Subcutaneous abdominal adipose tissue (tissue), 5 donors: ENCODE measurements at regions not wholly inside any gene's neighbourhood (a gene's known extent, or its start where the extent isn't known, plus 50 kb on each side); places are given as distances from the start of the nearest gene placed in this dataset.

Source experiments
- H3K27ac ChIP-seq: one replicate; pipeline ENCODE4 v1.7.0; 2013; ENCODE audit warnings: low read depth, mild to moderate bottlenecking, inconsistent platforms, low read length, moderate library complexity
- H3K27me3 ChIP-seq, 5 donors: one replicate each; pipeline ENCODE4 v1.7.0; 2013; ENCODE audit warnings: low read length in 5 of 5, inconsistent platforms in 1 of 5; ENCODE audit not compliant: control insufficient read depth in 5 of 5, insufficient read depth in 4 of 5
- H3K36me3 ChIP-seq, 5 donors: one replicate each; pipeline ENCODE4 v1.7.0; 2013; ENCODE audit warnings: low read length in 5 of 5; ENCODE audit not compliant: control insufficient read depth in 5 of 5, insufficient read depth in 5 of 5
- H3K4me1 ChIP-seq, 5 donors: one replicate each; pipeline ENCODE4 v1.7.0; 2013; ENCODE audit warnings: low read length in 5 of 5, mild to moderate bottlenecking in 3 of 5, moderate library complexity in 1 of 5; ENCODE audit not compliant: control insufficient read depth in 5 of 5, insufficient read depth in 5 of 5
- H3K4me3 ChIP-seq, 5 donors: one replicate each; pipeline ENCODE4 v1.7.0; 2013; ENCODE audit warnings: low read length in 5 of 5, low read depth in 1 of 5
- H3K9ac ChIP-seq, 5 donors: one replicate each; pipeline ENCODE4 v1.7.0; 2013; ENCODE audit warnings: low read length in 5 of 5, mild to moderate bottlenecking in 4 of 5, moderate library complexity in 3 of 5
- H3K9me3 ChIP-seq, 5 donors: one replicate each; pipeline ENCODE4 v1.7.0; 2013; ENCODE audit warnings: low read length in 5 of 5; ENCODE audit not compliant: control insufficient read depth in 5 of 5
- donor health status: healthy.
- donor health status: healthy.
- donor health status: healthy.
- donor health status: healthy.
- donor health status: healthy.

DNA sequence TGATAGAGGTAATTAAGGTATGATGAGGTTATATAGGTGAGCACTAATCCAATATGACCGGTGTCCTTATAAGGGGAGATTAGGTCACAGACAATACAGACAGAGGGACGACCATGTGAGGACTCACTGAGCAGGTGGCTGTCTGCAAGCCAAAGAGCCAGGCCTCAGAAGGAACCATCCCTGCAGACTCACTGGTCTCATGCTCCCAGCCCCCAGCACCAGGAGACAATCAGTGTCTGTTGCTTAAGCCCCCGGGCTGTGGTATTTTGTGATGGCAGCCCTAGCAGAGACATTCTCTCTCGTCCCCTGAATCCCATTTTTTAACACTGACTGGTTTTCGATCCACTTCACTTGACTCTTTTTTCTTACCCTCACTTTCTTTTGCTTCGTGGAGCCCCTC, 51.9 kb upstream of the PABPC3 start:
- Histone ChIP-seq H3K27ac (no peak overlapping the region), H3K9ac (no peak overlapping the region), H3K36me3 (no peaks in the 10 kb centered on the region), H3K27me3 (peaks cover 8 to 38% (median 24%) of the 10 kb centered on the region in 5 donors), H3K9me3 (no peaks in the 10 kb centered on the region), H3K4me1 (peaks cover 0 to 7% (median 6%) of the 10 kb centered on the region in 5 donors), H3K4me3 (no peak overlapping the region)
